Endothelial cell (in vitro differentiated cells): ENCODE measurements at regions not wholly inside any gene's neighbourhood (a gene's known extent, or its start where the extent isn't known, plus 50 kb on each side); places are given as distances from the start of the nearest gene placed in this dataset.

Experiments used
- DNase-seq: peaks from one replicate; pipeline ENCODE4 v3.0.0; 2021; ENCODE audit warnings: low spot score
- H3K27ac Mint-ChIP-seq: one replicate; pipeline ENCODE4 v1.8.0; 2021; ENCODE audit warnings: mixed read lengths, inconsistent platforms; ENCODE audit not compliant: unreplicated experiment
- H3K27me3 Mint-ChIP-seq: one replicate; pipeline ENCODE4 v1.8.0; 2021; ENCODE audit warnings: mild to moderate bottlenecking, moderate library complexity, mixed read lengths, inconsistent platforms; ENCODE audit not compliant: unreplicated experiment
- H3K36me3 Mint-ChIP-seq: one replicate; pipeline ENCODE4 v1.8.0; 2021; ENCODE audit warnings: mild to moderate bottlenecking, low read depth, mixed read lengths, inconsistent platforms; ENCODE audit not compliant: unreplicated experiment
- H3K4me1 Mint-ChIP-seq: one replicate; pipeline ENCODE4 v1.8.0; 2021; ENCODE audit warnings: mild to moderate bottlenecking, mixed read lengths, inconsistent platforms; ENCODE audit not compliant: unreplicated experiment
- H3K4me3 Mint-ChIP-seq: one replicate; pipeline ENCODE4 v1.8.0; 2021; ENCODE audit warnings: mild to moderate bottlenecking, mixed read lengths, inconsistent platforms; ENCODE audit not compliant: unreplicated experiment
- H3K9me3 Mint-ChIP-seq: one replicate; pipeline ENCODE4 v1.8.0; 2021; ENCODE audit warnings: mixed read lengths, inconsistent platforms; ENCODE audit not compliant: unreplicated experiment
- TF ChIP-seq, protein P1 (sequence below): fragments of 200-600 bp; sonication (generic); IDR thresholded peaks from one replicate; pipeline ENCODE4 v1.5.0; 2021; ENCODE audit warnings: antibody characterized with exemption; ENCODE audit not compliant: unreplicated experiment

GRCh38 chr5:89302102-89302891, 419.3 kb upstream of the MEF2C start:
- TF ChIP-seq, protein P1, sequence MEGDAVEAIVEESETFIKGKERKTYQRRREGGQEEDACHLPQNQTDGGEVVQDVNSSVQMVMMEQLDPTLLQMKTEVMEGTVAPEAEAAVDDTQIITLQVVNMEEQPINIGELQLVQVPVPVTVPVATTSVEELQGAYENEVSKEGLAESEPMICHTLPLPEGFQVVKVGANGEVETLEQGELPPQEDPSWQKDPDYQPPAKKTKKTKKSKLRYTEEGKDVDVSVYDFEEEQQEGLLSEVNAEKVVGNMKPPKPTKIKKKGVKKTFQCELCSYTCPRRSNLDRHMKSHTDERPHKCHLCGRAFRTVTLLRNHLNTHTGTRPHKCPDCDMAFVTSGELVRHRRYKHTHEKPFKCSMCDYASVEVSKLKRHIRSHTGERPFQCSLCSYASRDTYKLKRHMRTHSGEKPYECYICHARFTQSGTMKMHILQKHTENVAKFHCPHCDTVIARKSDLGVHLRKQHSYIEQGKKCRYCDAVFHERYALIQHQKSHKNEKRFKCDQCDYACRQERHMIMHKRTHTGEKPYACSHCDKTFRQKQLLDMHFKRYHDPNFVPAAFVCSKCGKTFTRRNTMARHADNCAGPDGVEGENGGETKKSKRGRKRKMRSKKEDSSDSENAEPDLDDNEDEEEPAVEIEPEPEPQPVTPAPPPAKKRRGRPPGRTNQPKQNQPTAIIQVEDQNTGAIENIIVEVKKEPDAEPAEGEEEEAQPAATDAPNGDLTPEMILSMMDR, result no peak
- H3K4me3 Mint-ChIP-seq, result no peak overlapping the region
- DNase-seq, result no peak
- no peak overlapping the region for H3K27ac Mint-ChIP-seq
- H3K9me3 Mint-ChIP-seq, result no peaks in the 10 kb centered on the region
- H3K36me3 Mint-ChIP-seq, result no peaks in the 10 kb centered on the region
- H3K4me1 Mint-ChIP-seq, result peaks cover 3% of the 10 kb centered on the region
- no peaks in the 10 kb centered on the region for H3K27me3 Mint-ChIP-seq

- no peak for DNase-seq
- Mint-ChIP-seq H3K4me1 (peaks cover 3% of the 10 kb centered on the region), H3K27ac (no peak overlapping the region), H3K27me3 (no peaks in the 10 kb centered on the region), H3K4me3 (no peak overlapping the region), H3K9me3 (no peaks in the 10 kb centered on the region), H3K36me3 (no peaks in the 10 kb centered on the region)
- TF ChIP-seq, protein P1, result no peak
Measured at GRCh38 chr5:89301321-89302025, 418.5 kb upstream of the MEF2C start.

DNA sequence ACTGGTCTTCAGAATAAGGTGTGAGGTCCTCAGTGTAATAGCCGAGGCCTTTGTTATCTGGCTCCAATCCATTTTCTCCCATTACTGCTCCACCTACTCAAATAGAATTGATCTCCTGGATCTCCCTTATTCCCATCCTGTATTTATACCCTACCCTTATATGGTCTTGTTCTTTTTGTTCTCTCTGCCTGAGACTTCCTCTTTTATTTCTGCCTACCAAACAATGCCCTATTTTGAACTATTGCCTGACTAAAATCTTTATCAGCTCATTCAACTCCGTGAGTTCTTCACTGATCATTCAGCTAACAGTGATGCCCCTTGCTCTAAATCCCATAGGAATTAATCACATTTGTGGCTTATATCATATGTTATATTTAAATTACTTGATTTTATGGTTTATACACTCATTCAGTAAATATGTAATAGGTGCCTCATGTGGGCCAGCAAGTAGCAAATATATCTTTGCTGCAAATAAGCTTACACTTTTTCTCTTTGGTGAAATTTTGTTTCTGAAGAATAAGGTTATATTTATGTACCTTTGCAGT, 417.5 kb upstream of the MEF2C start:
- no peak overlapping the region for H3K27ac Mint-ChIP-seq
- TF ChIP-seq, protein P1, result no peak
- peaks cover 3% of the 10 kb centered on the region for H3K4me1 Mint-ChIP-seq
- no peak overlapping the region for H3K4me3 Mint-ChIP-seq
- H3K9me3 Mint-ChIP-seq, result no peaks in the 10 kb centered on the region
- DNase-seq, result no peak
- no peaks in the 10 kb centered on the region for H3K27me3 Mint-ChIP-seq
- no peaks in the 10 kb centered on the region for H3K36me3 Mint-ChIP-seq

GRCh38 chr5:89299998-89300397, 417.0 kb upstream of the MEF2C start:
- TF ChIP-seq, protein P1, result no peak
- H3K27ac Mint-ChIP-seq, result no peak overlapping the region
- no peaks in the 10 kb centered on the region for H3K36me3 Mint-ChIP-seq
- no peaks in the 10 kb centered on the region for H3K27me3 Mint-ChIP-seq
- H3K9me3 Mint-ChIP-seq, result no peaks in the 10 kb centered on the region
- no peak overlapping the region for H3K4me3 Mint-ChIP-seq
- H3K4me1 Mint-ChIP-seq, result peaks cover 3% of the 10 kb centered on the region
- DNase-seq, result no peak

GRCh38 chr5:89297066-89297465, 414.1 kb upstream of the MEF2C start:
- Mint-ChIP-seq H3K4me3 (no peak overlapping the region), H3K9me3 (no peaks in the 10 kb centered on the region), H3K36me3 (no peaks in the 10 kb centered on the region), H3K27ac (no peak overlapping the region), H3K27me3 (no peaks in the 10 kb centered on the region), H3K4me1 (peaks cover 3% of the 10 kb centered on the region)
- no peak for DNase-seq
- TF ChIP-seq, protein P1, result no peak
